Neural cell (in vitro differentiated cells): ENCODE measurements at regions not wholly inside any gene's neighbourhood (a gene's known extent, or its start where the extent isn't known, plus 50 kb on each side); places are given as distances from the start of the nearest gene placed in this dataset.

Experiments used
- H2AFZ ChIP-seq: fragments of 200-600, 300-800 bp; sonication (generic), shearing (Covaris generic); 2 replicates; pipeline ENCODE4 v1.6.0; 2014; ENCODE audit warnings: low read depth, mild to moderate bottlenecking, antibody characterized with exemption, low read length, moderate library complexity
- H3F3A ChIP-seq: fragments of 200-600 bp; shearing (Covaris generic); 2 replicates; pipeline ENCODE4 v1.6.1; 2016; ENCODE audit warnings: mild to moderate bottlenecking, moderate library complexity, mixed read lengths, antibody characterized with exemption, low read length; ENCODE audit not compliant: insufficient read depth, poor library complexity, severe bottlenecking
- H3K27ac ChIP-seq: fragments of 200-600, 300-800 bp; sonication (generic), shearing (Covaris generic); 2 replicates; pipeline ENCODE4 v1.5.1; 2014; ENCODE audit warnings: mild to moderate bottlenecking, low read length, moderate library complexity
- H3K27me3 ChIP-seq: fragments of 300-800, 200-600 bp; sonication (generic), shearing (Covaris generic); 2 replicates; pipeline ENCODE4 v1.6.0; 2014; ENCODE audit warnings: mild to moderate bottlenecking, low read depth, low read length, moderate library complexity; ENCODE audit not compliant: insufficient read depth
- H3K36me3 ChIP-seq: fragments of 300-800, 200-600 bp; sonication (generic), shearing (Covaris generic); 2 replicates; pipeline ENCODE4 v1.5.1; 2014; ENCODE audit warnings: mild to moderate bottlenecking, antibody characterized with exemption, low read length, moderate library complexity; ENCODE audit not compliant: insufficient read depth
- H3K4me2 ChIP-seq: fragments of 300-800, 200-600 bp; sonication (generic), shearing (Covaris generic); 2 replicates; pipeline ENCODE4 v1.6.0; 2014; ENCODE audit warnings: mild to moderate bottlenecking, low read length
- H3K4me3 ChIP-seq: fragments of 300-800, 200-600 bp; sonication (generic), shearing (Covaris generic); 2 replicates; pipeline ENCODE4 v1.5.1; 2014; ENCODE audit warnings: mild to moderate bottlenecking, low read length, moderate library complexity
- H3K79me2 ChIP-seq: fragments of 200-600 bp; shearing (Covaris generic); replicated peaks from 2 replicates; pipeline ENCODE4 v1.6.0; 2014; ENCODE audit warnings: mild to moderate bottlenecking, low read length, moderate library complexity; ENCODE audit not compliant: insufficient read depth
- H3K9ac ChIP-seq: fragments of 300-800, 200-600 bp; sonication (generic), shearing (Covaris generic); 2 replicates; pipeline ENCODE4 v1.6.1; 2016; ENCODE audit warnings: mild to moderate bottlenecking, low read length, mixed read lengths
- H3K9me2 ChIP-seq: fragments of 200-600 bp; shearing (Covaris generic); 2 replicates; pipeline ENCODE4 v1.6.1; 2016; ENCODE audit warnings: mild to moderate bottlenecking, low read length, mixed read lengths; ENCODE audit not compliant: insufficient read depth
- H3K9me3 ChIP-seq: fragments of 200-600, 300-800 bp; sonication (generic), shearing (Covaris generic); 2 replicates; pipeline ENCODE4 v1.6.1; 2016; ENCODE audit warnings: mild to moderate bottlenecking, mixed run types, low read length, moderate library complexity, mixed read lengths
- H4K20me1 ChIP-seq: fragments of 200-600 bp; shearing (Covaris generic); 2 replicates; pipeline ENCODE4 v1.6.1; 2016; ENCODE audit warnings: mild to moderate bottlenecking, mixed run types; ENCODE audit not compliant: insufficient read depth
- CTCF ChIP-seq: fragments of 450-650 bp; IDR thresholded peaks from 2 replicates; pipeline ENCODE4 v1.5.1; 2014; ENCODE audit warnings: antibody characterized with exemption, mild to moderate bottlenecking, moderate library complexity; ENCODE audit not compliant: poor library complexity, severe bottlenecking
- EP300 ChIP-seq: fragments of 450-650 bp; conservative IDR thresholded peaks from 2 replicates; pipeline ENCODE4 v1.6.1; 2014; ENCODE audit warnings: antibody characterized with exemption, mild to moderate bottlenecking, moderate library complexity; ENCODE audit not compliant: poor library complexity, severe bottlenecking
- EZH2 ChIP-seq: fragments of 200-600, 300-800 bp; shearing (Covaris generic), sonication (generic); IDR thresholded peaks from 2 replicates; pipeline ENCODE4 v1.6.1; 2014; ENCODE audit warnings: antibody characterized with exemption, low read length, borderline replicate concordance, mild to moderate bottlenecking; ENCODE audit not compliant: insufficient read depth, poor library complexity, severe bottlenecking
- MXI1 ChIP-seq: fragments of 450-650 bp; conservative IDR thresholded peaks from 2 replicates; pipeline ENCODE4 v1.6.1; 2014; ENCODE audit warnings: antibody characterized with exemption, mild to moderate bottlenecking; ENCODE audit not compliant: poor library complexity, severe bottlenecking
- POLR2AphosphoS5 ChIP-seq: IDR thresholded peaks from 2 replicates; pipeline ENCODE4 v1.6.1; 2012
- RAD21 ChIP-seq: fragments of 450-650 bp; conservative IDR thresholded peaks from 2 replicates; pipeline ENCODE4 v1.6.1; 2014; ENCODE audit warnings: antibody characterized with exemption, mild to moderate bottlenecking, moderate library complexity
- REST ChIP-seq: IDR thresholded peaks from 2 replicates; pipeline ENCODE4 v1.6.1; 2012; ENCODE audit warnings: borderline replicate concordance
- SMC3 ChIP-seq: fragments of 450-650 bp; conservative IDR thresholded peaks from 2 replicates; pipeline ENCODE4 v1.6.1; 2014; ENCODE audit warnings: antibody characterized with exemption, mild to moderate bottlenecking, moderate library complexity; ENCODE audit not compliant: poor library complexity
- TAF1 ChIP-seq: IDR thresholded peaks from 2 replicates; pipeline ENCODE4 v1.6.1; 2012; ENCODE audit warnings: low read depth

DNA sequence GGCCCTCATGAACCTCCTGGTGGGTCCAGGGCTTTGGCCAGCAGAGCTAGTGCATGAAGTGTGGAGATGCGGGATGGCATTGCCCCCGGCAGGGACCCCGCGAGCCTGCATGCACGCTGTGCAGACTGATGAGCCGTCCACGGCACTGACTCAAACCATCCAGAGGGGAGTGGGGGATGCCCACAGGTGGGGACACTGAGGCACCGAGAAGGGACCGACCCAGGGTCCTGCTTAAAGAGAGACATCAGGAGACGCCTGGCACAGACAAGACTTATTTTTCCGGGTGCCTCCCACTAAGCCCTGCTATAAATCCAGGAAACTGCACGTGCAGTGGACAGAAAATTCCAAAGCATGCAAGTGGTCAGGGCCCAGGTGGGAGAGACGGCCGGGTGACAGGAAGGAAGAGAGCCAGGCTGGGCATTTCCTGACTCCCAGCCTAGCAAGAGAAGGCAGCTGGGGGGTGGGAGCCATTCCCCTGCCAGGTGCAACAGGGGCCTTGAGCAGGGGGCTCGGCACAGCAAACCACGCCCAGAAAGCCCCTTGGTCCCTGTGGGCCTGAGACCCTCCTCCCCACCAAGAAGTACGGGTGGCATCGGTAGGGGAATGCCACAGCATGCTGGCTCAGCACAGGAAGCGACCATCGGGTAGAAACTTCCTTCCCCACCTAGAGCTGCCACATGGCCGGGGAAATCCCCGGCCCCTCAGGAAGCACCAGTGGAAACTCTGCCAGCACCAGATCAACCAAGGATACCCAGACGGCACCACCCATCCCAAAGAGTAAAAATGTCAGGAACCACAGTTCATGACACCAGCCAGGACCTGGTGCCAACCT is 91.5 kb downstream of the FOXL3 start:
- Histone ChIP-seq H3K9ac (no peak overlapping the region), H3K36me3 (no peaks in the 10 kb centered on the region), H3K4me3 (no peak overlapping the region), H4K20me1 (no peaks in the 10 kb centered on the region), H3K79me2 (no peaks in the 10 kb centered on the region), H3K9me3 (no peaks in the 10 kb centered on the region), H3K27ac (no peak overlapping the region), H3K4me2 (no peak overlapping the region), H3K9me2 (no peaks in the 10 kb centered on the region), H3F3A (no peaks in the 10 kb centered on the region), H2AFZ (no peak overlapping the region), H3K27me3 (no peaks in the 10 kb centered on the region)
- no peak for TF ChIP-seq MXI1

- no peaks in the 10 kb centered on the region for H3K79me2 ChIP-seq
- no peak overlapping the region for H3K4me2 ChIP-seq
- H3K9ac ChIP-seq, result no peak overlapping the region
- H3K9me3 ChIP-seq, result no peaks in the 10 kb centered on the region
- no peak overlapping the region for H3K27ac ChIP-seq
- no peak overlapping the region for H3K4me3 ChIP-seq
- no peaks in the 10 kb centered on the region for H4K20me1 ChIP-seq
- no peaks in the 10 kb centered on the region for H3K36me3 ChIP-seq
- no peaks in the 10 kb centered on the region for H3K27me3 ChIP-seq
- no peak overlapping the region for H2AFZ ChIP-seq
- H3F3A ChIP-seq, result no peaks in the 10 kb centered on the region
- no peaks in the 10 kb centered on the region for H3K9me2 ChIP-seq
- TF ChIP-seq CTCF (no peak), EP300 (no peak), MXI1 (no peak), REST (no peak), RAD21 (no peak), TAF1 (no peak), POLR2AphosphoS5 (no peak), EZH2 (no peak), SMC3 (no peak)
These were observed 92.1 kb downstream of the FOXL3 start for GRCh38 chr7:382043-382400.
